Glomerular endothelial cell (primary cell): ENCODE measurements at regions not wholly inside any gene's neighbourhood (a gene's known extent, or its start where the extent isn't known, plus 50 kb on each side); places are given as distances from the start of the nearest gene placed in this dataset.

Source experiments
- DNase-seq: peaks from one replicate; pipeline ENCODE4 v3.0.0-alpha.2; 2011; ENCODE audit warnings: low read depth, low spot score; ENCODE audit errors: extremely low read depth

DNA sequence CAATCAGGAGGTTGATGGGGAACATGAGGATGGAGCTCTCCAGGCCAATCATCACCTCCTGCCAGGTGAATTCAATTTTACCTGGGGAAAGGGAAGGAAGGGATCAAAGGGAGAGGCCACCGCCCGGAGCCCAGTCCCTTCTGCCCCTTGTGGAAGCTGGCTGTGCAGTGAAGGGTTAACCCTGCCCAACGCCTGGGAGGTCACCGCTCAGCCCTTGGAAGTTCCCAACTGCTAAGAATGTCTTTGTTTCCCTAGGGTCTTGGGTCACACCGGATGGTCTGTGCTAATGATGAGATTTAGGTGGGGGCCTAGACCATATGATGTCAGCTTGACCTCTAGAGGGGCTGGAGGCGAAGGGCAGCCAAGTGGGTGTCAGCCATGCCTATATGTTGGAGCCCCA is 52.1 kb upstream of the GCSH start:
- DNase-seq: no peak
